HEK293T (cell line): ENCODE measurements at regions not wholly inside any gene's neighbourhood (a gene's known extent, or its start where the extent isn't known, plus 50 kb on each side); places are given as distances from the start of the nearest gene placed in this dataset.

Source experiments
- BHLHE40 ChIP-seq: fragments of 450-650 bp; IDR thresholded peaks from 2 replicates; pipeline ENCODE4 v1.6.1; 2016; ENCODE audit warnings: mild to moderate bottlenecking, moderate library complexity, borderline replicate concordance
- CTBP1 ChIP-seq: fragments of 450-650 bp; IDR thresholded peaks from 2 replicates; pipeline ENCODE4 v1.6.1; 2016; ENCODE audit warnings: borderline replicate concordance
- ELF4 ChIP-seq: fragments of 450-650 bp; IDR thresholded peaks from 2 replicates; pipeline ENCODE4 v1.6.1; 2017; ENCODE audit warnings: antibody characterized with exemption
- FOXA1 ChIP-seq: fragments of 450-650 bp; IDR thresholded peaks from 2 replicates; pipeline ENCODE4 v1.6.1; 2016; ENCODE audit warnings: mild to moderate bottlenecking
- FOXK2 ChIP-seq: fragments of 450-650 bp; IDR thresholded peaks from 2 replicates; pipeline ENCODE4 v1.6.1; 2016; ENCODE audit warnings: mild to moderate bottlenecking
- FOXM1 ChIP-seq: fragments of 450-650 bp; IDR thresholded peaks from 2 replicates; pipeline ENCODE4 v1.6.1; 2017; ENCODE audit warnings: mild to moderate bottlenecking, borderline replicate concordance
- L3MBTL2 ChIP-seq: fragments of 450-650 bp; conservative IDR thresholded peaks from 2 replicates; pipeline ENCODE4 v1.6.1; 2016; ENCODE audit warnings: mild to moderate bottlenecking
- LEF1 ChIP-seq: fragments of 450-650 bp; IDR thresholded peaks from 2 replicates; pipeline ENCODE4 v1.6.1; 2017; ENCODE audit warnings: mild to moderate bottlenecking, borderline replicate concordance
- NFRKB ChIP-seq: fragments of 450-650 bp; IDR thresholded peaks from 2 replicates; pipeline ENCODE4 v1.6.1; 2016; ENCODE audit warnings: mild to moderate bottlenecking, moderate library complexity
- PKNOX1 ChIP-seq: fragments of 450-650 bp; IDR thresholded peaks from 2 replicates; pipeline ENCODE4 v1.6.1; 2016
- SP1 ChIP-seq: fragments of 450-650 bp; IDR thresholded peaks from 2 replicates; pipeline ENCODE4 v1.6.1; 2017
- SUZ12 ChIP-seq: fragments of 450-650 bp; IDR thresholded peaks from 2 replicates; pipeline ENCODE4 v1.6.1; 2016; ENCODE audit warnings: mild to moderate bottlenecking
- TARDBP ChIP-seq: fragments of 450-650 bp; IDR thresholded peaks from 2 replicates; pipeline ENCODE4 v1.6.1; 2016

- TF ChIP-seq ELF4 (no peak), FOXM1 (no peak), CTBP1 (no peak), SP1 (no peak), TARDBP (no peak), BHLHE40 (no peak), NFRKB (no peak), SUZ12 (no peak), PKNOX1 (peak; percentile 95), FOXA1 (no peak), L3MBTL2 (peak; percentile 20; the same call in 1 of the 2 replicates), FOXK2 (no peak), LEF1 (no peak)
Measured at GRCh38 chr6:139655783-139656705, 281.6 kb upstream of the CITED2 start.
